CD8-positive, alpha-beta memory T cell (primary cell): ENCODE measurements at regions not wholly inside any gene's neighbourhood (a gene's known extent, or its start where the extent isn't known, plus 50 kb on each side); places are given as distances from the start of the nearest gene placed in this dataset.

ENCODE experiments used
- CTCF ChIA-PET: fragments of 350-600 bp; sonication (Branson Sonifier 250); formaldehyde crosslinking; loops from one replicate; lab custom pipeline; 2021; ENCODE audit warnings: antibody characterized with exemption; lab: Charles Lee
- POLR2A ChIA-PET: fragments of 350-600 bp; sonication (Branson Sonifier 250); formaldehyde crosslinking; loops from one replicate; lab custom pipeline; 2021; ENCODE audit warnings: antibody characterized with exemption; lab: Charles Lee
- DNase-seq, 5 donors: peaks; one replicate each; pipeline versions ENCODE4 v3.0.0 to v3.0.0-alpha.2; 2020 to 2022; ENCODE audit warnings: mixed read lengths in 1 of 5
- H3K27ac ChIP-seq: one replicate; pipeline ENCODE4 v1.7.0; 2013; ENCODE audit warnings: low read depth, mild to moderate bottlenecking, low read length, moderate library complexity
- H3K27me3 ChIP-seq: 2 replicates; pipeline ENCODE4 v1.7.0; 2013; ENCODE audit warnings: low read length, mild to moderate bottlenecking; ENCODE audit not compliant: insufficient read depth, poor library complexity, severe bottlenecking
- H3K36me3 ChIP-seq: 2 replicates; pipeline ENCODE4 v1.7.0; 2013; ENCODE audit warnings: mild to moderate bottlenecking, low read length, moderate library complexity; ENCODE audit not compliant: insufficient read depth
- H3K4me1 ChIP-seq: 2 replicates; pipeline ENCODE4 v1.7.0; 2013; ENCODE audit warnings: mild to moderate bottlenecking, low read length, moderate library complexity; ENCODE audit not compliant: insufficient read depth
- H3K4me3 ChIP-seq: 2 replicates; pipeline ENCODE4 v1.7.0; 2013; ENCODE audit warnings: mild to moderate bottlenecking, low read length
- H3K9me3 ChIP-seq: 2 replicates; pipeline ENCODE4 v1.7.0; 2013; ENCODE audit warnings: mild to moderate bottlenecking, low read length
- H3K27ac Mint-ChIP-seq, 8 donors: one replicate each; pipeline ENCODE4 v1.8.0; 2020 to 2021; ENCODE audit warnings: mixed read lengths in 8 of 8, mild to moderate bottlenecking in 6 of 8, inconsistent platforms in 3 of 8, moderate library complexity in 3 of 8
- H3K27me3 Mint-ChIP-seq, 2 donors: one replicate each; pipeline ENCODE4 v1.8.0; 2020 to 2021; ENCODE audit warnings: mixed read lengths in 2 of 2, mild to moderate bottlenecking in 1 of 2, moderate library complexity in 1 of 2
- H3K36me3 Mint-ChIP-seq, 3 donors: one replicate each; pipeline ENCODE4 v1.8.0; 2020 to 2021; ENCODE audit warnings: mixed read lengths in 3 of 3, inconsistent platforms in 1 of 3, mild to moderate bottlenecking in 1 of 3
- H3K4me1 Mint-ChIP-seq, 3 donors: one replicate each; pipeline ENCODE4 v1.8.0; 2020 to 2021; ENCODE audit warnings: mixed read lengths in 3 of 3, inconsistent platforms in 1 of 3, mild to moderate bottlenecking in 1 of 3
- H3K4me3 Mint-ChIP-seq, 7 donors: one replicate each; pipeline ENCODE4 v1.8.0; 2020 to 2021; ENCODE audit warnings: mixed read lengths in 7 of 7, mild to moderate bottlenecking in 6 of 7, moderate library complexity in 4 of 7, inconsistent platforms in 2 of 7
- H3K9me3 Mint-ChIP-seq, 5 donors: one replicate each; pipeline ENCODE4 v1.8.0; 2020 to 2022; ENCODE audit warnings: mixed read lengths in 5 of 5, mild to moderate bottlenecking in 3 of 5, moderate library complexity in 2 of 5, inconsistent platforms in 1 of 5

- H3K27me3 ChIP-seq: peaks cover 24% of the 10 kb centered on the region
- ChIA-PET POLR2A (no interaction called here), CTCF (no interaction called here)
- H3K4me3 ChIP-seq: no peak overlapping the region
- Mint-ChIP-seq H3K4me1 (peaks cover 7 to 27% (median 15%) of the 10 kb centered on the region in 3 donors), H3K9me3 (peaks cover 0 to 4% (median 0%) of the 10 kb centered on the region in 5 donors), H3K27ac (no peak overlapping the region), H3K27me3 (peaks cover 42 to 77% of the 10 kb centered on the region in 2 donors), H3K4me3 (peak overlapping the region in 2 of 7 donors; percentile 12 to 28), H3K36me3 (no peaks in the 10 kb centered on the region)
- H3K27ac ChIP-seq: no peak overlapping the region
- no peaks in the 10 kb centered on the region for H3K9me3 ChIP-seq
- H3K4me1 ChIP-seq: peaks cover 7% of the 10 kb centered on the region
- no peak for DNase-seq
- H3K36me3 ChIP-seq: no peaks in the 10 kb centered on the region
Observed at GRCh38 chr6:21666201-21666691, 72.7 kb downstream of the SOX4 start.

- no peak for DNase-seq
- Mint-ChIP-seq H3K4me3 (peak overlapping the region in 3 of 7 donors; percentile 28 to 53 (median 34)), H3K27me3 (peaks cover 38 to 72% of the 10 kb centered on the region in 2 donors), H3K9me3 (peaks cover 0 to 4% (median 0%) of the 10 kb centered on the region in 5 donors), H3K4me1 (peaks cover 7 to 27% (median 15%) of the 10 kb centered on the region in 3 donors), H3K36me3 (no peaks in the 10 kb centered on the region), H3K27ac (peak overlapping the region in 1 of 8 donors; percentile 9)
- Histone ChIP-seq H3K27me3 (peaks cover 24% of the 10 kb centered on the region), H3K9me3 (no peaks in the 10 kb centered on the region), H3K36me3 (no peaks in the 10 kb centered on the region), H3K4me3 (no peak overlapping the region), H3K27ac (no peak overlapping the region), H3K4me1 (peaks cover 7% of the 10 kb centered on the region)
- ChIA-PET POLR2A (no interaction called here), CTCF (no interaction called here)
Observed at GRCh38 chr6:21666853-21667681, 73.5 kb downstream of the SOX4 start.

GRCh38 chr6:21668795-21669194 is 75.2 kb downstream of the SOX4 start:
- H3K27me3 Mint-ChIP-seq: peaks cover 28 to 66% of the 10 kb centered on the region in 2 donors
- Histone ChIP-seq H3K27ac (no peak overlapping the region), H3K36me3 (no peaks in the 10 kb centered on the region), H3K4me1 (peaks cover 7% of the 10 kb centered on the region), H3K4me3 (no peak overlapping the region), H3K9me3 (no peaks in the 10 kb centered on the region), H3K27me3 (peaks cover 23% of the 10 kb centered on the region)
- H3K4me3 Mint-ChIP-seq: no peak overlapping the region
- H3K9me3 Mint-ChIP-seq: peaks cover 0 to 2% (median under 1%) of the 10 kb centered on the region in 5 donors
- no peak for DNase-seq
- ChIA-PET POLR2A (no interaction called here), CTCF (no interaction called here)
- H3K27ac Mint-ChIP-seq: no peak overlapping the region
- no peaks in the 10 kb centered on the region for H3K36me3 Mint-ChIP-seq
- H3K4me1 Mint-ChIP-seq: peaks cover 6 to 27% (median 15%) of the 10 kb centered on the region in 3 donors

- Mint-ChIP-seq H3K27ac (no peak overlapping the region), H3K27me3 (peaks cover 2 to 14% of the 10 kb centered on the region in 2 donors), H3K4me1 (no peaks in the 10 kb centered on the region), H3K36me3 (no peaks in the 10 kb centered on the region), H3K9me3 (peaks cover 0 to 3% (median 0%) of the 10 kb centered on the region in 5 donors), H3K4me3 (no peak overlapping the region)
- CTCF ChIA-PET: no interaction called here
- no peaks in the 10 kb centered on the region for H3K9me3 ChIP-seq
- no peaks in the 10 kb centered on the region for H3K4me1 ChIP-seq
- no peaks in the 10 kb centered on the region for H3K27me3 ChIP-seq
- no peak overlapping the region for H3K27ac ChIP-seq
- DNase-seq: no peak
- POLR2A ChIA-PET: no interaction called here
- H3K4me3 ChIP-seq: no peak overlapping the region
- no peaks in the 10 kb centered on the region for H3K36me3 ChIP-seq
Observed at GRCh38 chr6:21676769-21677168, 83.2 kb downstream of the SOX4 start.

GRCh38 chr6:21678990-21679389 is 85.4 kb downstream of the SOX4 start:
- no peaks in the 10 kb centered on the region for H3K4me1 ChIP-seq
- H3K36me3 ChIP-seq: no peaks in the 10 kb centered on the region
- no peaks in the 10 kb centered on the region for H3K9me3 ChIP-seq
- Mint-ChIP-seq H3K9me3 (peaks cover 0 to 5% (median 0%) of the 10 kb centered on the region in 5 donors), H3K36me3 (no peaks in the 10 kb centered on the region), H3K4me3 (no peak overlapping the region), H3K27ac (no peak overlapping the region), H3K27me3 (peaks cover 0 to 9% of the 10 kb centered on the region in 2 donors), H3K4me1 (no peaks in the 10 kb centered on the region)
- no peak overlapping the region for H3K4me3 ChIP-seq
- no peak overlapping the region for H3K27ac ChIP-seq
- ChIA-PET CTCF (interaction anchor here (0.8 kb wide), 1 partner anchor 9 kb away, joined by 3 read pairs; no protein-coding TSS in a partner anchor), POLR2A (no interaction called here)
- DNase-seq: no peak
- H3K27me3 ChIP-seq: no peaks in the 10 kb centered on the region

- no peak overlapping the region for H3K4me3 Mint-ChIP-seq
- H3K4me1 Mint-ChIP-seq: no peaks in the 10 kb centered on the region
- ChIA-PET POLR2A (no interaction called here), CTCF (no interaction called here)
- H3K9me3 ChIP-seq: no peaks in the 10 kb centered on the region
- H3K27me3 ChIP-seq: no peaks in the 10 kb centered on the region
- no peak for DNase-seq
- H3K4me3 ChIP-seq: no peak overlapping the region
- H3K27ac Mint-ChIP-seq: no peak overlapping the region
- H3K9me3 Mint-ChIP-seq: peaks cover 0 to 5% (median 0%) of the 10 kb centered on the region in 5 donors
- no peaks in the 10 kb centered on the region for H3K36me3 ChIP-seq
- no peaks in the 10 kb centered on the region for H3K36me3 Mint-ChIP-seq
- H3K27ac ChIP-seq: no peak overlapping the region
- H3K27me3 Mint-ChIP-seq: peaks cover 0 to 8% of the 10 kb centered on the region in 2 donors
- H3K4me1 ChIP-seq: no peaks in the 10 kb centered on the region
Observed at GRCh38 chr6:21679761-21680265, 86.3 kb downstream of the SOX4 start.

- CTCF ChIA-PET: no interaction called here
- Histone ChIP-seq H3K4me3 (no peak overlapping the region), H3K27ac (no peak overlapping the region), H3K36me3 (no peaks in the 10 kb centered on the region), H3K9me3 (no peaks in the 10 kb centered on the region), H3K27me3 (no peaks in the 10 kb centered on the region), H3K4me1 (no peaks in the 10 kb centered on the region)
- Mint-ChIP-seq H3K4me1 (no peaks in the 10 kb centered on the region), H3K9me3 (peaks cover 0 to 2% (median 0%) of the 10 kb centered on the region in 5 donors), H3K36me3 (no peaks in the 10 kb centered on the region), H3K4me3 (no peak overlapping the region), H3K27me3 (peaks cover 0 to 8% of the 10 kb centered on the region in 2 donors), H3K27ac (no peak overlapping the region)
- no peak for DNase-seq
- POLR2A ChIA-PET: no interaction called here
Observed at GRCh38 chr6:21680611-21681010, 87.1 kb downstream of the SOX4 start.

GRCh38 chr6:21690489-21690888 is 96.9 kb downstream of the SOX4 start:
- Histone ChIP-seq H3K4me1 (no peaks in the 10 kb centered on the region), H3K27me3 (no peaks in the 10 kb centered on the region), H3K27ac (no peak overlapping the region), H3K9me3 (no peaks in the 10 kb centered on the region), H3K36me3 (no peaks in the 10 kb centered on the region), H3K4me3 (no peak overlapping the region)
- Mint-ChIP-seq H3K36me3 (no peaks in the 10 kb centered on the region), H3K27me3 (peaks cover 0 to 6% of the 10 kb centered on the region in 2 donors), H3K4me3 (no peak overlapping the region), H3K9me3 (peaks cover 0 to 10% (median 0%) of the 10 kb centered on the region in 5 donors), H3K27ac (no peak overlapping the region), H3K4me1 (no peaks in the 10 kb centered on the region)
- ChIA-PET POLR2A (no interaction called here), CTCF (no interaction called here)
- DNase-seq: no peak
